ENCODE measurements at regions not wholly inside any gene's neighbourhood (a gene's known extent, or its start where the extent isn't known, plus 50 kb on each side); places are given as distances from the start of the nearest gene placed in this dataset.

- TF ChIP-seq ZFX (IDR thresholded peaks at IDR 0.05; ENCODE audit: borderline replicate concordance) = no peak
- TF ChIP-seq CTCF (IDR thresholded peaks at IDR 0.05) = no peak
- no peak overlapping the region for H3K27ac ChIP-seq
Observed at GRCh38 chr3:72460205-72461174, 387.8 kb downstream of the SHQ1 start.

DNA sequence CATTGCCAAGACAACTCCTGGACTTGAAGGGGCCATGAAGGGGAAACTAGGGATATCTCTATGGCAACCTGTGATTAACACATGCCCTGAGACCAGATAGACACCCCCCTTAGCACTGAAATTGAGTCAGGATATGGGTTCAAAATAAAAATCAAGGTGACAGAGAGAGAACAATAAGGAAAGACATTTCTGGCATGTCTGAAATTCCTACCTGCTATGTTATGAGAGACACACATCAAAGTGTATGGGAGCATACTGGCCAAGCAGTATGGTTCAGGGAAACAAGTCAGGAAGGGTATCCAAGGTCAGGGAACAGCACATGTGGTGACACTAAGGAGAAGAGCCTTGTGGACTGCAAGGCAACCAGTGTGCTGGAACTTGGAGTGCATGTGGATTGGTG, 388.7 kb downstream of the SHQ1 start:
- TF ChIP-seq ZFX (IDR thresholded peaks at IDR 0.05; ENCODE audit: borderline replicate concordance) = no peak
- no peak for TF ChIP-seq CTCF (IDR thresholded peaks at IDR 0.05)
- no peak overlapping the region for H3K27ac ChIP-seq

DNA sequence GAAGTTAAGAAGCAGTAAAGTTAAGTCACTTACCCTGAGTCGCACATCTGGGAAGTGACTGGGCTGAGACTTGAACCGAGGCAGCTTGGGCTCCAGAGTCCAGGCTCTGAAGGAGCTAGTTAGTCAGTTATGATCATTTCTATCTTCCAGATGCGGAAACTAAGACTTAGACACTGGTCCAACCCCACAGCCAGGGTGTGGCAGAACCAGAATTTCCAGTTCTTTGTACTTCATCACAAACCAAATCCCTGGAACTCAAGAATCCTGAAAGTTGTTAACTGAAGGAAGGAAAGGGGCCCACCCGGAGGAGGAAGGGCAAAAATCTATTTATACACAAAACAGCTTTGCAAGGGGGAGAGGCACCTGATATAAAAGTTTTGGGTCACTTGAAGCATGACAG, 389.9 kb downstream of the SHQ1 start:
- TF ChIP-seq ZFX (IDR thresholded peaks at IDR 0.05; ENCODE audit: borderline replicate concordance) (no peak), CTCF (IDR thresholded peaks at IDR 0.05) (no peak)
- no peak overlapping the region for H3K27ac ChIP-seq

GRCh38 chr3:72454441-72454840, 393.8 kb downstream of the SHQ1 start:
- TF ChIP-seq CTCF (IDR thresholded peaks at IDR 0.05) (no peak), ZFX (IDR thresholded peaks at IDR 0.05; ENCODE audit: borderline replicate concordance) (no peak)

DNA sequence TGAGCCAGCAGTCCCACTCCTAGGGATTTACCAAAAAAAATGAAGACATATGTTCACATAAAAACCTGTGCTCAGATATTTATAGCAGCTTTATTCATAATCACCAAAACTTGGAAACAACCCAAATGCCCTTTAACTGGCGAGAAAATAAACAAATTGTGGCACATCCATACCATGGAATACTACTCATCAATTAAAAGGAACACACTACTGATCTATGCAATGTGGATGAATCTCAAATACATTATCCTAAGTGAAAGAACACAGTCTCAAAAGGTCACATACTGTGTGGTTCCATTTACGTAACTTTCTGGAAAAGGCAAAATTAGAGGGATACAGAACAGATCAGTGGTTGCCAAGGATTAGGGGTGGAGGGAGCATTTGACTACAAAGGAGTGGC, 394.5 kb downstream of the SHQ1 start:
- TF ChIP-seq ZFX (IDR thresholded peaks at IDR 0.05; ENCODE audit: borderline replicate concordance) (no peak), CTCF (IDR thresholded peaks at IDR 0.05) (no peak)
- no peak overlapping the region for H3K27ac ChIP-seq

More at GRCh38 chr3:72454441-72454840, 393.8 kb downstream of the SHQ1 start:
- H3K27ac ChIP-seq = no peak overlapping the region

DNA sequence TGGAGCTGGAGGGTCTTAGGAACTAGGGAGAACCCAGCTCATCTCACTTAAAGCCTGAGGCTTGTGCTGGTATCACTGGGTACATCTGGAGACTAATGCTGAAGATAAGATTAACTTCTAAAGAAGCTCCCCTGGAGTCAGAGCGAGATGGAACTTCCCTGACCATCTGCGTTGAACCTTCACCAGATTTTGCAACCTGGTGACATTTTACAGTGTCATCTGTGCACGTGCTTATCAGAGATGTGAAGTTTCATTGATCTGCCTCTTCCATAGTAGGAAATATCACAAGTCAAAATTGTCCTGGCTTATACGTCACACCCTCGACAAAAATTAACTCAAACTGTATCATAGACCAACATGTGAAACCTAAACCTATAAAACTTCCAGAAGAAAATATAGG, 395.5 kb downstream of the SHQ1 start:
- H3K27ac ChIP-seq = no peak overlapping the region
- TF ChIP-seq CTCF (IDR thresholded peaks at IDR 0.05) = no peak
- no peak for TF ChIP-seq ZFX (IDR thresholded peaks at IDR 0.05; ENCODE audit: borderline replicate concordance)

DNA sequence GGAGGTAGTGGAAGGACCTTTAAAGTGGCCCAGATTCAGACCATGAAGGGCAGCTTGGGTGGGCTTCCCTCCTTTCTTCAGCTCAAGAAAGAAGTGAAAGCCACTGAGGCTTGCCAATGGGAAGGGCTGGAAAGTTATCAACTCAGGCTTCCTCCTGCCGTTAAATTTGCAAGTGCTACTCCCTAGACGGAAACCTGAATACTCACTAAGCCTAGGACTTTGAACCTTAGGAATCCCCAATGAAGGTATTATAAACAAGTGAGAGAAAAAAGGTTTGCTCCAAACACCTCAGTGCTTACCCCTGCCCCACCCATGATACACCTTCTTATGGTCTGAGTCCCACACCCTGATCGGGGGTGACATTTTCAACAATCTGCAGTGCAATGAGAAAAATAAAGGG, 396.4 kb downstream of the SHQ1 start:
- no peak overlapping the region for H3K27ac ChIP-seq
- TF ChIP-seq CTCF (IDR thresholded peaks at IDR 0.05) (no peak), ZFX (IDR thresholded peaks at IDR 0.05; ENCODE audit: borderline replicate concordance) (no peak)
